ENCODE measurements at regions not wholly inside any gene's neighbourhood (a gene's known extent, or its start where the extent isn't known, plus 50 kb on each side); places are given as distances from the start of the nearest gene placed in this dataset.

DNA sequence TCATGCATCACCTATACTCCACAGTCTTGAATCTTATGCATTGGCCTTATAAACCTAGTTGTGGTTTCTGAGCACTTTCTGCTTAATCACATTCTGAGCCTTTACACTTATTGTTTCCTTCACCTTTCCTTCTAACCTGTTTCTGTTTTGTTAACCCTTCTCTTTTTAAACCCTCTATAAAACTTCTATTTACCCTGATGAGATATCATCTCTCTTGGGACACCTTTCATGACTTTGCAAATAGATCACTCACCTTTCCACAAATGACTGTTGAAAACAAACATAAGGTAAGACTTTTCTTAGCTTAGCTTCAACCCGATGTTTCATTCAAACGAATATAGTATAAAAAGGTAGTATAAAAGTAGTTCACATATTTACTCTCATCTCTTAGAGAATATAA lies 483.6 kb downstream of the FAM181B start:
- Histone ChIP-seq H3K9ac (ENCODE audit: low read length) (no peak overlapping the region), H3K9me3 (ENCODE audit: low read length) (peaks cover 7% of the 10 kb centered on the region; the same call in 1 of the 2 replicates), H2AFZ (ENCODE audit: low read length) (no peak overlapping the region), H3K9me2 (replicated peaks; ENCODE audit: low read length) (no peaks in the 10 kb centered on the region), H3K36me3 (ENCODE audit: low read depth, low read length) (no peaks in the 10 kb centered on the region), H3K27ac (ENCODE audit: low read length) (no peak overlapping the region), H3K4me1 (ENCODE audit: insufficient read depth, low read length) (no peaks in the 10 kb centered on the region), H3K4me2 (ENCODE audit: low read length) (no peak overlapping the region), H3K4me3 (ENCODE audit: low read length) (no peak overlapping the region), H3K79me2 (ENCODE audit: low read length) (no peaks in the 10 kb centered on the region), H3F3A (ENCODE audit: low read length, unreplicated experiment) (no peaks in the 10 kb centered on the region), H4K20me1 (ENCODE audit: low read length) (no peaks in the 10 kb centered on the region), H3K27me3 (ENCODE audit: low read length) (no peaks in the 10 kb centered on the region)
- ATAC-seq (no peak), DNase-seq (no peak)
- no peak for TF ChIP-seq EZH2phosphoT487 (IDR thresholded peaks at IDR 0.05; ENCODE audit: borderline replicate concordance, low read length)
- TF ChIP-seq EZH2 (IDR thresholded peaks at IDR 0.05; ENCODE audit: low read length, unreplicated experiment): no peak
- no peak for TF ChIP-seq CTCF (conservative IDR thresholded peaks at IDR 0.05; ENCODE audit: low read depth, low read length)
- CTCF ChIA-PET: no interaction called here
- no TSS peak for BruUV-seq (replicated peaks)
- POLR2A ChIA-PET (ENCODE audit: unreplicated experiment): no interaction called here
- intact Hi-C loops (cut with micrococcal nuclease): no loop called here

DNA sequence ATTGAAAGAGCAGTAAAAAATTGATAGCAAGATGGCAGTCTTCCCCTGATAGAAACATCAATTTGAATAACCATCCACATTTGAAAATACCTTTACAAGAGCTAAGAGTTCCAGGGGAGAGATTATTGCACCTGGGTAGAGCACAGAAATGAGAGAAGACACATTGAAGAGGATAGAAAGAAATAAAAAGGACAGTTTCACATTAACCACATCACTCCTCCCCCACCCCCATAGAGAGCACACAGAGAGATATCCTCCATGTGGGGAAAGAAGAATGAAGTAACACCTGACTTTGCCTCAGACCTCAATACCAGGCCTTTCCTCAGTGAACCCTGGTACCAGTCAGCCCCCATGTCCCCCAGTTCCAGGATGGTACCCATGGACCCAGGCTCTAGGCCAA lies 486.7 kb downstream of the FAM181B start:
- ChIA-PET CTCF (no interaction called here), POLR2A (ENCODE audit: unreplicated experiment) (no interaction called here)
- Histone ChIP-seq H3K9ac (ENCODE audit: low read length) (no peak overlapping the region), H3K9me3 (ENCODE audit: low read length) (0 out of 2 replicates have a peak, but pooled peaks cover 4% of the 10 kb centered on the region), H4K20me1 (ENCODE audit: low read length) (no peaks in the 10 kb centered on the region), H3K27ac (ENCODE audit: low read length) (no peak overlapping the region), H3K4me3 (ENCODE audit: low read length) (no peak overlapping the region), H3F3A (ENCODE audit: low read length, unreplicated experiment) (no peaks in the 10 kb centered on the region), H3K79me2 (ENCODE audit: low read length) (no peaks in the 10 kb centered on the region), H3K4me1 (ENCODE audit: insufficient read depth, low read length) (no peaks in the 10 kb centered on the region), H3K36me3 (ENCODE audit: low read depth, low read length) (no peaks in the 10 kb centered on the region), H2AFZ (ENCODE audit: low read length) (no peak overlapping the region), H3K4me2 (ENCODE audit: low read length) (no peak overlapping the region), H3K27me3 (ENCODE audit: low read length) (no peaks in the 10 kb centered on the region), H3K9me2 (replicated peaks; ENCODE audit: low read length) (no peaks in the 10 kb centered on the region)
- no TSS peak for BruUV-seq (replicated peaks)
- intact Hi-C loops (cut with micrococcal nuclease): no loop called here
- DNase-seq: no peak
- no peak for ATAC-seq
- TF ChIP-seq CTCF (conservative IDR thresholded peaks at IDR 0.05; ENCODE audit: low read depth, low read length) (no peak), EZH2 (IDR thresholded peaks at IDR 0.05; ENCODE audit: low read length, unreplicated experiment) (no peak), EZH2phosphoT487 (IDR thresholded peaks at IDR 0.05; ENCODE audit: borderline replicate concordance, low read length) (no peak)

GRCh38 chr11:82239498-82239897 lies 494.2 kb downstream of the FAM181B start:
- H4K20me1 ChIP-seq (ENCODE audit: low read length): no peaks in the 10 kb centered on the region
- no peaks in the 10 kb centered on the region for H3K79me2 ChIP-seq (ENCODE audit: low read length)
- intact Hi-C loops (cut with micrococcal nuclease): no loop called here
- no TSS peak for BruUV-seq (replicated peaks)
- no peak overlapping the region for H3K4me3 ChIP-seq (ENCODE audit: low read length)
- H3K27me3 ChIP-seq (ENCODE audit: low read length): no peaks in the 10 kb centered on the region
- no peaks in the 10 kb centered on the region for H3F3A ChIP-seq (ENCODE audit: low read length, unreplicated experiment)
- H3K9me2 ChIP-seq (replicated peaks; ENCODE audit: low read length): no peaks in the 10 kb centered on the region
- H3K4me2 ChIP-seq (ENCODE audit: low read length): no peak overlapping the region
- H3K9ac ChIP-seq (ENCODE audit: low read length): no peak overlapping the region
- H3K36me3 ChIP-seq (ENCODE audit: low read depth, low read length): no peaks in the 10 kb centered on the region
- TF ChIP-seq EZH2phosphoT487 (IDR thresholded peaks at IDR 0.05; ENCODE audit: borderline replicate concordance, low read length) (no peak), CTCF (conservative IDR thresholded peaks at IDR 0.05; ENCODE audit: low read depth, low read length) (no peak)
- DNase-seq (no peak), ATAC-seq (no peak)
- peaks cover 13% of the 10 kb centered on the region; the same call in 1 of the 2 replicates for H3K9me3 ChIP-seq (ENCODE audit: low read length)
- H2AFZ ChIP-seq (ENCODE audit: low read length): no peak overlapping the region
- no peak overlapping the region for H3K27ac ChIP-seq (ENCODE audit: low read length)
- POLR2A ChIA-PET (ENCODE audit: unreplicated experiment): no interaction called here
- CTCF ChIA-PET: no interaction called here
- H3K4me1 ChIP-seq (ENCODE audit: insufficient read depth, low read length): no peaks in the 10 kb centered on the region

Measured in PC-3 (cell line).